Common myeloid progenitor, CD34-positive (primary cell): ENCODE measurements at regions not wholly inside any gene's neighbourhood (a gene's known extent, or its start where the extent isn't known, plus 50 kb on each side); places are given as distances from the start of the nearest gene placed in this dataset.
A peak's percentile ranks its signal among the peaks of the same experiment; 100 is the strongest.

Experiments
- CTCF ChIA-PET: fragments of 350-600 bp; sonication (Branson Sonifier 250); formaldehyde crosslinking; loops from one replicate; lab custom pipeline; 2021; ENCODE audit warnings: antibody characterized with exemption; lab: Charles Lee
- POLR2A ChIA-PET: fragments of 350-600 bp; sonication (Branson Sonifier 250); formaldehyde crosslinking; loops from one replicate; lab custom pipeline; 2021; ENCODE audit warnings: antibody characterized with exemption; lab: Charles Lee
- DNase-seq, 3 donors: peaks; one replicate each; pipeline versions ENCODE4 v3.0.0 to v3.0.0-alpha.2; 2013
- H3K27ac ChIP-seq, 2 experiments: 1 replicate in 1 of 2; 2 replicates in 1 of 2; pipeline ENCODE4 v1.7.0; 2013; ENCODE audit warnings: inconsistent platforms in 2 of 2, low read length in 2 of 2, mild to moderate bottlenecking in 2 of 2, low read depth in 1 of 2, moderate library complexity in 1 of 2; ENCODE audit not compliant: severe bottlenecking in 2 of 2, insufficient read depth in 1 of 2, poor library complexity in 1 of 2
- H3K27me3 ChIP-seq, 5 experiments: replicated peaks in 2 of 5; 1 replicate in 3 of 5; 2 replicates in 2 of 5; pipeline versions ENCODE4 v1.6.1 to v1.7.0; 2013; ENCODE audit warnings: low read length in 4 of 5, mild to moderate bottlenecking in 2 of 5, moderate library complexity in 2 of 5, inconsistent platforms in 1 of 5; ENCODE audit not compliant: insufficient read depth in 5 of 5, control insufficient read depth in 4 of 5
- H3K36me3 ChIP-seq, 4 experiments: 1 replicate in 2 of 4; 2 replicates in 2 of 4; pipeline versions ENCODE4 v1.6.1 to v1.7.0; 2013; ENCODE audit warnings: low read length in 3 of 4, control low read depth in 1 of 4, mild to moderate bottlenecking in 1 of 4; ENCODE audit not compliant: control insufficient read depth in 4 of 4, insufficient read depth in 4 of 4
- H3K4me1 ChIP-seq, 4 experiments: 1 replicate in 3 of 4; 2 replicates in 1 of 4; pipeline versions ENCODE4 v1.6.1 to v1.7.1; 2013; ENCODE audit warnings: low read length in 3 of 4, mild to moderate bottlenecking in 3 of 4, control low read depth in 1 of 4, inconsistent platforms in 1 of 4, moderate library complexity in 1 of 4; ENCODE audit not compliant: control insufficient read depth in 4 of 4, insufficient read depth in 4 of 4; ENCODE audit errors: control extremely low read depth in 1 of 4
- H3K4me3 ChIP-seq, 7 experiments: 1 replicate in 4 of 7; 2 replicates in 3 of 7; pipeline versions ENCODE4 v1.5.1 to v1.7.0; 2013; ENCODE audit warnings: mild to moderate bottlenecking in 7 of 7, low read length in 6 of 7, moderate library complexity in 6 of 7, inconsistent platforms in 2 of 7, low read depth in 2 of 7, control low read depth in 1 of 7; ENCODE audit not compliant: insufficient read depth in 4 of 7, control insufficient read depth in 1 of 7; ENCODE audit errors: extremely low read depth in 1 of 7
- H3K9me3 ChIP-seq, 5 experiments: 1 replicate in 4 of 5; 2 replicates in 1 of 5; pipeline versions ENCODE4 v1.6.1 to v1.7.1; 2013; ENCODE audit warnings: low read length in 4 of 5, mild to moderate bottlenecking in 2 of 5, inconsistent platforms in 1 of 5, low read depth in 1 of 5, moderate library complexity in 1 of 5; ENCODE audit not compliant: control insufficient read depth in 4 of 5, insufficient read depth in 2 of 5; ENCODE audit errors: control extremely low read depth in 1 of 5
- WGBS: methylation state at CpG from one replicate; pipeline ENCODE4 v1.1.5; 2013; ENCODE audit not compliant: insufficient coverage; 5-methylcytosine and 5-hydroxymethylcytosine counted together

DNA sequence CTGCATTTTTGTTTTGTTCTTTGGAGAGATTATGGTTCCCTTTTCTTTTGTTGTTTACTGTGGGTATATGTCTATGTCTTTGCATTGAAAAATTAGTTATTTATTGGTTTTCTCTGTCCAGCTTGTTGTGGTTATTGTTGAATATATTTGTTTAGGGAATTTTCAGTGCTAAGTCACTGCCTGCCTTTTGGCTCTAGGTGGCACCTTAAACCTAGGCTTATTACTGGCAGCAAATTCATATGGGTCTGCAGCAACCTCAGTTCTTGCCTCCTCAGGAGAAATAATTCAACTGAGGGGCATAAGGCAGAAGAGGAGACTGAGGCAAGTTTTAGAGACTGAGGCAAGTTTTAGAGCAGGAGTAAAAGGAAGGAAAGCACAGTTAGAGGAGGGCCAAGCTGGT lies 1157.3 kb upstream of the AGA start:
- no peak overlapping the region for H3K27ac ChIP-seq
- no peaks in the 10 kb centered on the region for H3K27me3 ChIP-seq
- no peaks in the 10 kb centered on the region for H3K36me3 ChIP-seq
- ChIA-PET CTCF (interaction anchor here (1.8 kb wide), 1 partner anchor 12 kb away, joined by 7 read pairs; no protein-coding TSS in a partner anchor), POLR2A (no interaction called here)
- H3K4me1 ChIP-seq, result no peaks in the 10 kb centered on the region
- peak in 1 of 3 donors; percentile 8 for DNase-seq
- H3K9me3 ChIP-seq, result peaks cover 0 to 19% (median 0%) of the 10 kb centered on the region in 5 experiments
- no peak overlapping the region for H3K4me3 ChIP-seq

GRCh38 chr4:178602833-178603232 lies 1160.6 kb upstream of the AGA start:
- Histone ChIP-seq H3K27ac (no peak overlapping the region), H3K27me3 (no peaks in the 10 kb centered on the region), H3K4me3 (no peak overlapping the region), H3K9me3 (peaks cover 0 to 19% (median 0%) of the 10 kb centered on the region in 5 experiments), H3K4me1 (no peaks in the 10 kb centered on the region), H3K36me3 (no peaks in the 10 kb centered on the region)
- DNase-seq, result no peak
- CTCF ChIA-PET, result no interaction called here
- POLR2A ChIA-PET, result no interaction called here
- WGBS, result no CpG with 5 or more reads among the region's 2 CpGs

- ChIA-PET CTCF (interaction anchor here (0.8 kb wide), 1 partner anchor 579 kb away, joined by 3 read pairs; no protein-coding TSS in a partner anchor), POLR2A (no interaction called here)
- no peaks in the 10 kb centered on the region for H3K27me3 ChIP-seq
- no peaks in the 10 kb centered on the region for H3K36me3 ChIP-seq
- no peak for DNase-seq
- H3K4me1 ChIP-seq, result peaks cover 0 to 6% (median 3%) of the 10 kb centered on the region in 4 experiments
- no peaks in the 10 kb centered on the region for H3K9me3 ChIP-seq
- H3K4me3 ChIP-seq, result no peak overlapping the region
- no peak overlapping the region for H3K27ac ChIP-seq
- WGBS, result no CpG with 5 or more reads among the region's 2 CpGs
Measured at GRCh38 chr4:178611062-178611461, 1168.8 kb upstream of the AGA start.

DNA sequence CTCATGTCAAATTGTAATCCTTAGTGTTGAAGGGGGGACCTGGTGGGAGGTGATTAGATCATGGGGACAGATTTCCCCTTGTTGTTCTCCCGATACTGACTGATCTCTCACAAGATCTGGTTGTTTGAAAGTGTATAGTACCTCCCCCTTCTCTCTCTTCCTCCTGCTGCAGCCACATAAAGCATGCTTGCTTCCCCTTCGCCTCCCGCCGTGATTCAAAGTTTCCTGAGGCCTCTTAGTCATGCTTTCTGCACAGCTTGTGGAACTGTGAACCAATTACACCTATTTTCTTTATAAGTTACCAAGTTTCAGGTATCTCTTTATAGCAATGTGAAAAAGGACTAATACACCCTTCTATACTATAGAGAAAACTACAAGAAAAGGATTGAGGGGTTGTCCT lies 1170.5 kb upstream of the AGA start:
- DNase-seq, result peak; percentile 17 to 64 (median 62)
- Histone ChIP-seq H3K27ac (no peak overlapping the region), H3K27me3 (no peaks in the 10 kb centered on the region), H3K36me3 (no peaks in the 10 kb centered on the region), H3K9me3 (no peaks in the 10 kb centered on the region), H3K4me3 (no peak overlapping the region), H3K4me1 (peaks cover 0 to 6% (median 3%) of the 10 kb centered on the region in 4 experiments)
- POLR2A ChIA-PET, result no interaction called here
- no CpG with 5 or more reads among the region's 4 CpGs for WGBS
- CTCF ChIA-PET, result no interaction called here

DNA sequence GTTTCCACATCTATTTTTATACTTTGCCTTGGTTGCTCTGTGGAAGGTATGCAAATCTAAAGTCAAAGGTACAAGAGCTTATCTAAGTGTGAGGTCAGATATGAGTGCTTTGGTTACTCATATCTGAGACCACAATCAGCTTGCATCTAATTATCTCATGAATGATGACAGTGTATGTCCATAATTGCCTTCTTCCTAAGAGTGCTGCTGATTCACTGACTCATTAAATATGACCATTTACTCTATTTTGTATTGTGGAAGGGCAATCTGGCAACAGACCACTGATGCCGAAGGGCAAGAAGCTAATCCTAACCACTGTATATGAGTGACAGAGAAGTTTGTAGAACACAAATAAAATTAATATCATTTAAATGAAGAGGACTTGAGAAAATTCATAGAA lies 1190.2 kb upstream of the AGA start:
- Histone ChIP-seq H3K4me3 (no peak overlapping the region), H3K4me1 (no peaks in the 10 kb centered on the region), H3K9me3 (peaks cover 0 to 1% (median 0%) of the 10 kb centered on the region in 5 experiments), H3K27ac (no peak overlapping the region), H3K36me3 (no peaks in the 10 kb centered on the region), H3K27me3 (no peaks in the 10 kb centered on the region)
- ChIA-PET POLR2A (no interaction called here), CTCF (no interaction called here)
- no peak for DNase-seq
- no CpG with 5 or more reads among the region's 1 CpG for WGBS

GRCh38 chr4:178633263-178633662 lies 1191.0 kb upstream of the AGA start:
- WGBS, result no CpG with 5 or more reads among the region's 1 CpG
- Histone ChIP-seq H3K27ac (no peak overlapping the region), H3K27me3 (no peaks in the 10 kb centered on the region), H3K36me3 (no peaks in the 10 kb centered on the region), H3K9me3 (no peaks in the 10 kb centered on the region), H3K4me3 (no peak overlapping the region), H3K4me1 (no peaks in the 10 kb centered on the region)
- CTCF ChIA-PET, result no interaction called here
- POLR2A ChIA-PET, result no interaction called here
- no peak for DNase-seq

- H3K9me3 ChIP-seq, result no peaks in the 10 kb centered on the region
- CTCF ChIA-PET, result no interaction called here
Measured at GRCh38 chr4:178664621-178665020, 1222.4 kb upstream of the AGA start.

More at GRCh38 chr4:178664621-178665020, 1222.4 kb upstream of the AGA start:
- DNase-seq, result no peak
- 100% methylated on average over 1 of the region's 1 CpG for WGBS
- H3K4me3 ChIP-seq, result no peak overlapping the region
- no peaks in the 10 kb centered on the region for H3K36me3 ChIP-seq
- no peaks in the 10 kb centered on the region for H3K27me3 ChIP-seq
- no peaks in the 10 kb centered on the region for H3K4me1 ChIP-seq
- no peak overlapping the region for H3K27ac ChIP-seq
- POLR2A ChIA-PET, result no interaction called here
